T-cell (primary cell): ENCODE measurements at regions not wholly inside any gene's neighbourhood (a gene's known extent, or its start where the extent isn't known, plus 50 kb on each side); places are given as distances from the start of the nearest gene placed in this dataset.
"Not testable (repeated sequence)": the region's sequence is repeated elsewhere in the genome, so short reads cannot be mapped to it uniquely, and the experiment has no call there.

Experiments used
- ATAC-seq, 4 experiments: fragments of 200-7000 bp in 3 of 4; fragments of 150-1000 bp in 1 of 4; cut with Tn5 transposase; replicated peaks in 1 of 4; 1 replicate in 3 of 4; 2 replicates in 1 of 4; pipeline ENCODE4 v1.10.0; 2021; ENCODE audit warnings: moderate library complexity in 3 of 4, mild to moderate bottlenecking in 2 of 4, moderate number of reproducible peaks in 1 of 4
- CTCF ChIA-PET, 2 donors: fragments of 300-600 bp; sonication (Branson Sonifier 250); formaldehyde crosslinking; loops; one replicate each; lab custom pipeline; 2022; ENCODE audit warnings: antibody characterized with exemption in 2 of 2; lab: Charles Lee
- POLR2A ChIA-PET, 2 donors: fragments of 300-600 bp; sonication (Branson Sonifier 250); formaldehyde crosslinking; loops; one replicate each; lab custom pipeline; 2022; ENCODE audit warnings: antibody characterized with exemption in 2 of 2; lab: Charles Lee
- DNase-seq, 35 experiments: peaks; one replicate each; pipeline versions ENCODE4 v3.0.0 to v3.0.0-alpha.2; 2013 to 2023
- H3K27ac ChIP-seq: one replicate; pipeline ENCODE4 v1.5.1; 2013; ENCODE audit warnings: low read length
- H3K27me3 ChIP-seq, 2 experiments: replicated peaks in 1 of 2; 1 replicate in 1 of 2; 2 replicates in 1 of 2; pipeline versions ENCODE4 v1.6.1 to v1.7.0; 2013; ENCODE audit warnings: low read length in 1 of 2, mixed read lengths in 1 of 2; ENCODE audit not compliant: control insufficient read depth in 2 of 2, insufficient read depth in 2 of 2; ENCODE audit errors: extremely low read depth in 1 of 2
- H3K36me3 ChIP-seq, 2 donors: 1 replicate in 1 of 2; 2 replicates in 1 of 2; pipeline versions ENCODE4 v1.6.1 to v1.7.0; 2013; ENCODE audit warnings: low read length in 1 of 2; ENCODE audit not compliant: control insufficient read depth in 2 of 2, insufficient read depth in 1 of 2; ENCODE audit errors: extremely low read depth in 1 of 2
- H3K4me1 ChIP-seq, 2 experiments: 1 replicate in 1 of 2; 2 replicates in 1 of 2; pipeline versions ENCODE4 v1.6.1 to v1.7.0; 2013; ENCODE audit warnings: low read length in 2 of 2, mixed read lengths in 1 of 2; ENCODE audit not compliant: insufficient read depth in 2 of 2, control insufficient read depth in 1 of 2; ENCODE audit errors: extremely low read depth in 1 of 2
- H3K4me3 ChIP-seq, 2 donors: 1 replicate in 1 of 2; 2 replicates in 1 of 2; pipeline versions ENCODE4 v1.5.1 to v1.7.0; 2013; ENCODE audit warnings: mild to moderate bottlenecking in 2 of 2, low read length in 1 of 2, moderate library complexity in 1 of 2; ENCODE audit not compliant: control insufficient read depth in 1 of 2; ENCODE audit errors: extremely low read depth in 1 of 2
- H3K9me3 ChIP-seq: 2 replicates; pipeline ENCODE4 v1.7.0; 2013
- H3K27ac Mint-ChIP-seq, 2 donors: one replicate each; pipeline ENCODE4 v1.8.0; 2020 to 2021; ENCODE audit warnings: mild to moderate bottlenecking in 2 of 2, mixed read lengths in 2 of 2
- H3K27me3 Mint-ChIP-seq, 2 donors: one replicate each; pipeline ENCODE4 v1.8.0; 2021 to 2022; ENCODE audit warnings: mixed read lengths in 2 of 2
- H3K36me3 Mint-ChIP-seq: one replicate; pipeline ENCODE4 v1.8.0; 2021; ENCODE audit warnings: mixed read lengths
- H3K4me1 Mint-ChIP-seq, 3 donors: one replicate each; pipeline ENCODE4 v1.8.0; 2020 to 2022; ENCODE audit warnings: mixed read lengths in 3 of 3, mild to moderate bottlenecking in 1 of 3
- H3K4me3 Mint-ChIP-seq, 3 donors: one replicate each; pipeline ENCODE4 v1.8.0; 2020 to 2022; ENCODE audit warnings: mild to moderate bottlenecking in 3 of 3, mixed read lengths in 3 of 3, moderate library complexity in 3 of 3
- H3K9me3 Mint-ChIP-seq, 3 donors: one replicate each; pipeline ENCODE4 v1.8.0; 2020 to 2022; ENCODE audit warnings: mixed read lengths in 3 of 3
- WGBS: methylation state at CpG from one replicate; pipeline ENCODE4 v1.1.5; 2013; ENCODE audit warnings: missing lambda C conversion rate; ENCODE audit not compliant: insufficient coverage; 5-methylcytosine and 5-hydroxymethylcytosine counted together

GRCh38 chr1:146287881-146288280, 59.1 kb upstream of the NOTCH2NLA start:
- H3K9me3 Mint-ChIP-seq, DNase-seq, H3K4me1 Mint-ChIP-seq, POLR2A ChIA-PET, H3K4me3 Mint-ChIP-seq, H3K27me3 ChIP-seq, H3K36me3 ChIP-seq, H3K4me1 ChIP-seq, ATAC-seq, H3K27ac Mint-ChIP-seq, H3K27ac ChIP-seq, H3K4me3 ChIP-seq, H3K36me3 Mint-ChIP-seq, H3K27me3 Mint-ChIP-seq, CTCF ChIA-PET, H3K9me3 ChIP-seq: not testable (repeated sequence)
- no CpG with 5 or more reads among the region's 6 CpGs for WGBS

- H3K36me3 ChIP-seq, H3K27me3 ChIP-seq, H3K4me3 ChIP-seq, CTCF ChIA-PET, DNase-seq, H3K27me3 Mint-ChIP-seq, H3K27ac ChIP-seq, H3K9me3 ChIP-seq, H3K4me1 ChIP-seq, POLR2A ChIA-PET, H3K36me3 Mint-ChIP-seq, H3K4me3 Mint-ChIP-seq, H3K27ac Mint-ChIP-seq, H3K4me1 Mint-ChIP-seq, H3K9me3 Mint-ChIP-seq: not testable (repeated sequence)
- WGBS: no CpG with 5 or more reads among the region's 1 CpG
- ATAC-seq: peak in 2 of 4 experiments; percentile 59 to 77
These were observed 55.9 kb upstream of the NOTCH2NLA start for GRCh38 chr1:146284760-146285159.

GRCh38 chr1:146283527-146283880, 54.7 kb upstream of the NOTCH2NLA start:
- POLR2A ChIA-PET, H3K27me3 ChIP-seq, H3K27me3 Mint-ChIP-seq, H3K9me3 Mint-ChIP-seq, H3K36me3 ChIP-seq, H3K4me1 Mint-ChIP-seq, H3K9me3 ChIP-seq, H3K4me3 ChIP-seq, H3K36me3 Mint-ChIP-seq, H3K27ac ChIP-seq, DNase-seq, H3K27ac Mint-ChIP-seq, H3K4me3 Mint-ChIP-seq, H3K4me1 ChIP-seq, CTCF ChIA-PET: not testable (repeated sequence)
- ATAC-seq: peak in 1 of 4 experiments; percentile 31
- no CpG with 5 or more reads among the region's 3 CpGs for WGBS

GRCh38 chr1:146282807-146283526, 54.1 kb upstream of the NOTCH2NLA start:
- H3K27ac ChIP-seq, H3K36me3 ChIP-seq, H3K4me1 ChIP-seq, DNase-seq, H3K4me3 Mint-ChIP-seq, H3K27ac Mint-ChIP-seq, H3K4me3 ChIP-seq, H3K9me3 Mint-ChIP-seq, H3K27me3 ChIP-seq, H3K9me3 ChIP-seq, H3K27me3 Mint-ChIP-seq, POLR2A ChIA-PET, CTCF ChIA-PET, H3K36me3 Mint-ChIP-seq, H3K4me1 Mint-ChIP-seq: not testable (repeated sequence)
- WGBS: no CpG with 5 or more reads among the region's 5 CpGs
- ATAC-seq: peak; percentile 65 to 77 (median 66)

GRCh38 chr1:146281522-146281921, 52.7 kb upstream of the NOTCH2NLA start:
- H3K27ac ChIP-seq, H3K4me1 ChIP-seq, H3K27me3 Mint-ChIP-seq, H3K4me3 Mint-ChIP-seq, H3K36me3 Mint-ChIP-seq, H3K4me1 Mint-ChIP-seq, H3K27ac Mint-ChIP-seq, H3K4me3 ChIP-seq, H3K9me3 Mint-ChIP-seq, ATAC-seq, H3K27me3 ChIP-seq, DNase-seq, CTCF ChIA-PET, H3K36me3 ChIP-seq, H3K9me3 ChIP-seq, POLR2A ChIA-PET: not testable (repeated sequence)
- WGBS: no CpG with 5 or more reads among the region's 4 CpGs

- H3K27me3 ChIP-seq, DNase-seq, H3K4me1 ChIP-seq, H3K36me3 ChIP-seq, H3K9me3 Mint-ChIP-seq, H3K9me3 ChIP-seq, ATAC-seq, H3K36me3 Mint-ChIP-seq, H3K4me1 Mint-ChIP-seq, CTCF ChIA-PET, H3K4me3 Mint-ChIP-seq, H3K27ac ChIP-seq, H3K4me3 ChIP-seq, H3K27ac Mint-ChIP-seq, H3K27me3 Mint-ChIP-seq, POLR2A ChIA-PET: not testable (repeated sequence)
- no CpG with 5 or more reads among the region's 2 CpGs for WGBS
These were observed 49.9 kb upstream of the NOTCH2NLA start for GRCh38 chr1:146278758-146279157.
